ENCODE measurements at regions not wholly inside any gene's neighbourhood (a gene's known extent, or its start where the extent isn't known, plus 50 kb on each side); places are given as distances from the start of the nearest gene placed in this dataset.
"Not testable (repeated sequence)": the region's sequence is repeated elsewhere in the genome, so short reads cannot be mapped to it uniquely, and the experiment has no call there.

DNA sequence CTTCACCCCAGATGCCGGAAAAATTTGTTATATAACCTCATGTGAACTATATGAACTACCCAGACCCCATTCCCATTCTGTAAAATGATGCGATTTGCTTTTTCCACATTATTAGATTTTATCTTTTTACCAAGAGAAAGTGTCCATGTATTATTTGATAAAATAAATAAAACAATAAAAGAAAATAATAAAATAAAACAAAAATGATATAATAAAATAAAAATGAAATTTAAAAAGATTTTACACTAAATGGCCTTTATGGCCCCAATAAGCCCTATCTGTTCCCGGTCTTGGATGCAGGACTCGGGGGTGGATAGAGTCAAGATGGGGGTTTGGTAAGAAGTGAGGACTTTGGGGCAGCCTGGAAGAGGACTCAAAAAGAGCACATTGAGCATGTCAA lies 357.2 kb downstream of the MATN1 start:
- Histone ChIP-seq H3K4me1 (no peaks in the 10 kb centered on the region), H3K36me3 (no peaks in the 10 kb centered on the region), H3K4me3 (no peak overlapping the region), H3K27ac (no peak overlapping the region), H3K27me3 (peaks cover 54% of the 10 kb centered on the region), H3K9me3 (no peaks in the 10 kb centered on the region)
- no peak for TF ChIP-seq POLR2A (IDR thresholded peaks at IDR 0.05)
- TF ChIP-seq, protein P1, sequence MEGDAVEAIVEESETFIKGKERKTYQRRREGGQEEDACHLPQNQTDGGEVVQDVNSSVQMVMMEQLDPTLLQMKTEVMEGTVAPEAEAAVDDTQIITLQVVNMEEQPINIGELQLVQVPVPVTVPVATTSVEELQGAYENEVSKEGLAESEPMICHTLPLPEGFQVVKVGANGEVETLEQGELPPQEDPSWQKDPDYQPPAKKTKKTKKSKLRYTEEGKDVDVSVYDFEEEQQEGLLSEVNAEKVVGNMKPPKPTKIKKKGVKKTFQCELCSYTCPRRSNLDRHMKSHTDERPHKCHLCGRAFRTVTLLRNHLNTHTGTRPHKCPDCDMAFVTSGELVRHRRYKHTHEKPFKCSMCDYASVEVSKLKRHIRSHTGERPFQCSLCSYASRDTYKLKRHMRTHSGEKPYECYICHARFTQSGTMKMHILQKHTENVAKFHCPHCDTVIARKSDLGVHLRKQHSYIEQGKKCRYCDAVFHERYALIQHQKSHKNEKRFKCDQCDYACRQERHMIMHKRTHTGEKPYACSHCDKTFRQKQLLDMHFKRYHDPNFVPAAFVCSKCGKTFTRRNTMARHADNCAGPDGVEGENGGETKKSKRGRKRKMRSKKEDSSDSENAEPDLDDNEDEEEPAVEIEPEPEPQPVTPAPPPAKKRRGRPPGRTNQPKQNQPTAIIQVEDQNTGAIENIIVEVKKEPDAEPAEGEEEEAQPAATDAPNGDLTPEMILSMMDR (IDR thresholded peaks at IDR 0.05): no peak
- TF ChIP-seq EP300 (IDR thresholded peaks at IDR 0.05): no peak
- no peak for TF ChIP-seq POLR2AphosphoS5 (IDR thresholded peaks at IDR 0.05)
- no peak for ATAC-seq
- WGBS, 2 donors (ENCODE audit: low coverage in 1 of 2): 85 to 92% methylated on average over 3 to 4 of the region's 4 CpGs

DNA sequence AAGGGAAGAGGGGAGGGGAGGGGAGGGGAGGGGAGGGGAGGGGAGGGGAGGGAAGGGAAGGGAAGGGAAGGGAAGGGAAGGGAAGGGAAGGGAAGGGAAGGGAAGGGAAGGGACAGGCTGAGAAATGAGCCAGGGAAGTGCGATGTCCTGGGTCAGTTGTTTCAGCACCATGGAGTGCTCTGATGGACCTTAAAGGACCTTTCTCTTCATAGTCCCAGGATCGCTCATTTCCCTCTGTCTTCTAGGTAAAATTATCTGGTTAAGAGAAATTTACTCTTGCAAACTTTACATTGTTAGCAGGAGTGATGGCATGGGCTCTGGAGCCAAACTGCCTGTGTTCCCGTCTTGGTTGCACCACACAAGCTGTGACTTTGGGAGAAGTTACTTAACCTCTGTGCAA lies 357.8 kb downstream of the MATN1 start:
- H3K9me3 ChIP-seq: no peaks in the 10 kb centered on the region
- H3K27ac ChIP-seq: no peak overlapping the region
- no peak overlapping the region for H3K4me3 ChIP-seq
- peaks cover 54% of the 10 kb centered on the region for H3K27me3 ChIP-seq
- no peaks in the 10 kb centered on the region for H3K4me1 ChIP-seq
- TF ChIP-seq EP300 (IDR thresholded peaks at IDR 0.05) (no peak), POLR2AphosphoS5 (IDR thresholded peaks at IDR 0.05) (no peak), POLR2A (IDR thresholded peaks at IDR 0.05) (no peak)
- TF ChIP-seq, protein P1 (IDR thresholded peaks at IDR 0.05): no peak
- H3K36me3 ChIP-seq: no peaks in the 10 kb centered on the region
- no peak for ATAC-seq
- WGBS, 2 donors (ENCODE audit: low coverage in 1 of 2): 53% methylated on average over 2 of the region's 3 CpGs; no CpG with 5 or more reads in 1 of the 2 donors

DNA sequence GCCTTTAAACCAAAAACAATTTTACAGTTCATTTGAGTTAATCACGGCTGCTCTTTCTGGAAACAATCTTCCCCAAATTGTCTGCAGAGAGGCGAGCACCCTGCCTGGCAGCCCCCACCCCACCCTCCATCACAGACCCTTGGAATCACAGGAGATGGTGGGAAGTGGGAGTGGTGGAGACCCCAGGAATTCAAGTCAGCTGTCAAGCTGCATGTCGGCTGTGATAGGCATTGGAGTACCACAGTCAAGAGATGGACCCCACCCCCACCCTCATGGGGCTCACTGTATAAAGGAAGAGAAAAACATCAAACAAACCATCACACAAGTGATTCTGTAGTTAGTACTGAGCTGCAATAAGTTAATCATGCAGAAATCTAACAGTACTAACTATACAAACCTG lies 360.4 kb downstream of the MATN1 start:
- 36 to 100% methylated on average over 2 of the region's 3 CpGs for WGBS, 2 donors (ENCODE audit: low coverage in 1 of 2)
- TF ChIP-seq POLR2A (IDR thresholded peaks at IDR 0.05) (no peak), POLR2AphosphoS5 (IDR thresholded peaks at IDR 0.05) (no peak), EP300 (IDR thresholded peaks at IDR 0.05) (no peak)
- TF ChIP-seq, protein P1 (IDR thresholded peaks at IDR 0.05): no peak
- Histone ChIP-seq H3K4me1 (no peaks in the 10 kb centered on the region), H3K27ac (no peak overlapping the region), H3K27me3 (peaks cover 76% of the 10 kb centered on the region), H3K4me3 (no peak overlapping the region), H3K9me3 (no peaks in the 10 kb centered on the region), H3K36me3 (no peaks in the 10 kb centered on the region)
- ATAC-seq: no peak

DNA sequence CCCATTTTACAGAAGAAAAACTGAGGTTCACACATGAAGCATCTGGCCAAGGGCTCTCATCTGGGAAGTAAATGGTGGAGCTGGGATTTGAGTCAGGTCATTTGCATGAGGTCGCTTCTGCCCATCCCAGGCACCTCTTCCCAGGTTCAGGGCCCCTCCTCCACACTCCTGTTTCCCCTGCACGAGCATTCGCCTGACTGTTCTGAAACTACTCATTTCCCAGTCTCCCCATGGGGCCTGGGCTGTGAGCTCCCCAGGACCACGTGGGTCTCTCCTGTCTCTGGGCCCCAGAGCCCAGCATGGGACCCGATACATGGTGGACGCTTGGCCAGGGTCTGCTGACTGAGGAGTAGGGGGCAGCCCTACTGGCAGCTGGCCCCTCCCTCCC lies 360.8 kb downstream of the MATN1 start:
- H3K4me1 ChIP-seq: no peaks in the 10 kb centered on the region
- WGBS, 2 donors (ENCODE audit: low coverage in 1 of 2): 86 to 100% methylated on average over 1 to 2 of the region's 6 CpGs
- no peak overlapping the region for H3K4me3 ChIP-seq
- H3K36me3 ChIP-seq: no peaks in the 10 kb centered on the region
- H3K9me3 ChIP-seq: no peaks in the 10 kb centered on the region
- no peak overlapping the region for H3K27ac ChIP-seq
- no peak for ATAC-seq
- TF ChIP-seq POLR2AphosphoS5 (IDR thresholded peaks at IDR 0.05): no peak
- TF ChIP-seq, protein P1 (IDR thresholded peaks at IDR 0.05): no peak
- no peak for TF ChIP-seq POLR2A (IDR thresholded peaks at IDR 0.05)
- no peak for TF ChIP-seq EP300 (IDR thresholded peaks at IDR 0.05)
- H3K27me3 ChIP-seq: peaks cover 75% of the 10 kb centered on the region

DNA sequence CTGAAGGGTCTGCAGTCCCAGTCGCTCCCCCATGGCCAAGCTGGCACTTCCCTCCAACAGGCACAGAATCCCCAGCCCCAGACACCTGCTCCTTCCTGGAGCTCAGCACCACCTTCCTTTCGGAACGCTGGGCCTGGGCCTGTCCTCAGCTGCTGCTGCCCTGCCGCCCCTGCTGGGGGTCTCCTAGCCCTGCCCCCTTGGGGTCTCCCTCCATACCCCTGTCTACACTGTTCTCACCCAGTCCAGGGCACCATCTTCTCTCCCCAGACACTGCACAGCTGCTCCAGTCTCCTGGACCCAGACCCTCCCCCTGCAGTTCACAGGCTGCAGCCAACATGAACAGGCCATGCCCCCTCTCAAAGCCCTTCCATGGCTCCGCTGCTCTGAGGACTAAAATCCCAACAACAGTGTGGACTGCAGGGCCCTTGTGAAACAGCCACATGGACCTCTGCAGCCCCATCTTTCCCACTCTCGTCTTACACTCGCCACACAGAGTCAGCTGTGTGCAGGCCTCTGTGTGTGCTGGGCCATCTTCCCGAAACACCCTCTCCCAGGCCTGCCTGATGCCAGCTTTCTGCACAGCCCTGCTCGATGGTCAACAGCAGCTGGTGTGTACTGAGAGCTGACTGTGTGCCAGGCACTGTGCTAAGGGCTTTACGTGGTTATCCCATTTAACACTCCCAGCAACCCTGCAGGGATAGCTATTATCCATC lies 361.3 kb downstream of the MATN1 start:
- WGBS, 2 donors (ENCODE audit: low coverage in 1 of 2): 61% methylated on average over 4 of the region's 10 CpGs; no CpG with 5 or more reads in 1 of the 2 donors
- H3K27ac ChIP-seq, H3K36me3 ChIP-seq, H3K4me3 ChIP-seq, ATAC-seq, H3K4me1 ChIP-seq, H3K9me3 ChIP-seq: not testable (repeated sequence)
- peaks cover 72% of the 10 kb centered on the region for H3K27me3 ChIP-seq
